ENCODE measurements at regions not wholly inside any gene's neighbourhood (a gene's known extent, or its start where the extent isn't known, plus 50 kb on each side); places are given as distances from the start of the nearest gene placed in this dataset.

DNA sequence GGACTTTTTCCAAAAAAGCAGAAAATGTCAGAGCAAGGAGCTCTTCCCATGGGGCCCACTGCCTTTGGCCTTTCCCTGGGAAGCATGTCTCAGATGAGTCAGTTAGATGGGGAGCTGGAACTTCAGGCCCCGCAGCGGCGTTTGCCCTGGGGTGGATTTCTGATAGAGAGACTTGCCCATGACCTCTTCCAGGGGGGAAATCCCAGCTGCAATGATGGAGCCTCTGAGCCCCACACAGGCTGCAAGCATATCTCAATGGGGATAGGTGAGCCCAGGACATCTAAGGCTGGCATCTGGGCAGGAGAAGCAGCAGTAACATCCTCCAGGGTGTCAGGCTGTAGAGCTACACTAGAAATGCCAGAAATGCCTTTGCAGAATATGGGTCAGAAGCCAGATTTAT is 269.2 kb upstream of the TCERG1L start:
- TF ChIP-seq CTCF (IDR thresholded peaks at IDR 0.05; ENCODE audit: low read depth, low read length, poor library complexity, severe bottlenecking) (no peak), EZH2phosphoT487 (IDR thresholded peaks at IDR 0.05; ENCODE audit: borderline replicate concordance, low read length) (no peak)

Measured in DOHH2 (cell line).